Heart right ventricle (tissue), 16 donors: ENCODE measurements at regions not wholly inside any gene's neighbourhood (a gene's known extent, or its start where the extent isn't known, plus 50 kb on each side); places are given as distances from the start of the nearest gene placed in this dataset.

ENCODE experiments used
- ATAC-seq, 8 donors: fragments of 200-7000 bp; cut with Tn5 transposase; one replicate each; pipeline ENCODE4 v1.9.1; 2020; ENCODE audit warnings: mild to moderate bottlenecking in 8 of 8, moderate library complexity in 8 of 8, moderate number of reproducible peaks in 1 of 8
- DNase-seq, 2 donors: peaks; one replicate each; pipeline ENCODE4 v3.0.0-alpha.2; 2020
- H3K27ac ChIP-seq, 10 donors: fragments of 200-600 bp; sonication (generic) in 2 of 10; one replicate each; pipeline versions ENCODE4 v1.5.0 to v1.8.0; 2020 to 2022; ENCODE audit warnings: mild to moderate bottlenecking in 3 of 10
- H3K27me3 ChIP-seq, 7 donors: fragments of 200-600 bp; one replicate each; pipeline ENCODE4 v1.8.0; 2021 to 2022; ENCODE audit warnings: mild to moderate bottlenecking in 2 of 7
- H3K36me3 ChIP-seq, 9 donors: fragments of 200-600 bp; sonication (generic) in 1 of 9; one replicate each; pipeline versions ENCODE4 v1.5.0 to v1.8.0; 2020 to 2022; ENCODE audit warnings: mild to moderate bottlenecking in 2 of 9
- H3K4me1 ChIP-seq, 9 donors: fragments of 200-600 bp; sonication (generic) in 1 of 9; one replicate each; pipeline versions ENCODE4 v1.5.0 to v1.8.0; 2020 to 2022; ENCODE audit warnings: mild to moderate bottlenecking in 4 of 9
- H3K4me3 ChIP-seq, 10 donors: fragments of 200-600 bp; sonication (generic) in 2 of 10; one replicate each; pipeline versions ENCODE4 v1.5.0 to v1.8.0; 2020 to 2022; ENCODE audit warnings: mild to moderate bottlenecking in 7 of 10, moderate library complexity in 2 of 10
- H3K9me3 ChIP-seq, 11 donors: fragments of 200-600 bp in 10 of 11; sonication (generic) in 2 of 11; one replicate each; pipeline versions ENCODE4 v1.5.0 to v1.8.0; 2013 to 2022; ENCODE audit warnings: mild to moderate bottlenecking in 2 of 11, control low read depth in 1 of 11, moderate library complexity in 1 of 11
- WGBS, 2 donors: extraction: QIAGEN DNeasy Blood & Tissue Kit; methylation state at CpG; one replicate each; pipeline ENCODE4 v1.1.7; 2013; ENCODE audit warnings: inconsistent platforms in 1 of 2; 5-methylcytosine and 5-hydroxymethylcytosine counted together
- intact Hi-C, 10 donors: fragments of 100-400 bp; cut with DNase I; formaldehyde crosslinking; loops; one replicate each; pipeline versions ENCODE4 v1.11.1 to v1.14.2; 2022
- TF ChIP-seq, protein P1 (sequence below), 9 donors: fragments of 200-600 bp; sonication (generic) in 2 of 9; IDR thresholded peaks; one replicate each; pipeline versions ENCODE4 v1.5.0 to v1.8.0; 2021 to 2022; ENCODE audit warnings: antibody characterized with exemption in 9 of 9, mild to moderate bottlenecking in 5 of 9, moderate library complexity in 1 of 9
- donor health status: Arrhythmogenic right ventricular cardiomyopathy.
- donor health status: ischemic (EF 13 %, LVEDD 7.1; RV severe dilation, severe dysfunction).
- donor health status: healthy with polysubstance abuse.
- donor health status: DM: no; HTN: yes; CAD: no.
- donor health status: DM: no; HTN: no; CAD: no.
- donor health status: ischemic (EF 25% LVEDD 6.9; RV normal size, moderate dysfunction).
- donor health status: ischemic (EF 25% LVEDD 5.7; RV mildly dilated, moderate dysfunction).
- donor health status: healthy.
- donor health status: DM: yes; HTN: yes; CAD: no.
- donor health status: Ischemic cardiomyopathy.
- donor health status: ischemic (EF 35%, LVEDD 5.7; RV mildly dilated, moderate dysfunction).
- donor health status: nonischemic (EF 11% LVEDD 7.7; RV severe dilation, severe dysfunction).
- donor health status: DM: yes; HTN: yes; CAD: no.
- donor health status: PGD.
- donor health status: ischemic (EF 29% LVEDD 5.4; RV normal size, mild dysfunction).
- donor health status: nonischemic (EF 23%, LVEDD 6.1; RV moderate dilation, normal function).

DNA sequence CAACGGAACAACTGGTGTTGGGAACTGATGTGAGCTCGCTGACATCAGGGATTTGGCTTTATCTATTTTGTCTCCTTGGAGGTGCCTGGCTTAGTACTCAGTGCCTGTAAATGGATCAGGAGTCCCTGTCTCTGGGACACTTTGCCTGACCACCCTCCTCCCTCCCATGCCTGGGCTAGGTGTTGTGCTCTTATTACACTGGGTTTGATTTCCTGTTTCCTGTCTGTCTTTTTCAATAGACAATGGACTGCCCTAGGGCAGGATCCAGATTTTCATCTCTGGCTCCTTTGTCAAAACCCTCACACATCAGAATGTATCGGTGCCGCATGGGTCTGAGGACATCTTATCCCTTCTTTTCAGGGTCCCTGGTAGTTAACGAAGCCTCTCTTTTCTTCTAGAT lies 223.6 kb upstream of the ASIC2 start:
- 75 to 81% methylated on average over 5 of the region's 5 CpGs for WGBS, 2 donors
- Histone ChIP-seq H3K4me1 (no peaks in the 10 kb centered on the region), H3K9me3 (peaks cover 0 to 5% (median 0%) of the 10 kb centered on the region in 11 donors), H3K4me3 (no peak overlapping the region), H3K36me3 (no peaks in the 10 kb centered on the region), H3K27me3 (peaks cover 0 to 4% (median 0%) of the 10 kb centered on the region in 7 donors), H3K27ac (no peak overlapping the region)
- peak in 1 of 8 donors; percentile 19 for ATAC-seq
- intact Hi-C loops: no loop called here
- TF ChIP-seq, protein P1, sequence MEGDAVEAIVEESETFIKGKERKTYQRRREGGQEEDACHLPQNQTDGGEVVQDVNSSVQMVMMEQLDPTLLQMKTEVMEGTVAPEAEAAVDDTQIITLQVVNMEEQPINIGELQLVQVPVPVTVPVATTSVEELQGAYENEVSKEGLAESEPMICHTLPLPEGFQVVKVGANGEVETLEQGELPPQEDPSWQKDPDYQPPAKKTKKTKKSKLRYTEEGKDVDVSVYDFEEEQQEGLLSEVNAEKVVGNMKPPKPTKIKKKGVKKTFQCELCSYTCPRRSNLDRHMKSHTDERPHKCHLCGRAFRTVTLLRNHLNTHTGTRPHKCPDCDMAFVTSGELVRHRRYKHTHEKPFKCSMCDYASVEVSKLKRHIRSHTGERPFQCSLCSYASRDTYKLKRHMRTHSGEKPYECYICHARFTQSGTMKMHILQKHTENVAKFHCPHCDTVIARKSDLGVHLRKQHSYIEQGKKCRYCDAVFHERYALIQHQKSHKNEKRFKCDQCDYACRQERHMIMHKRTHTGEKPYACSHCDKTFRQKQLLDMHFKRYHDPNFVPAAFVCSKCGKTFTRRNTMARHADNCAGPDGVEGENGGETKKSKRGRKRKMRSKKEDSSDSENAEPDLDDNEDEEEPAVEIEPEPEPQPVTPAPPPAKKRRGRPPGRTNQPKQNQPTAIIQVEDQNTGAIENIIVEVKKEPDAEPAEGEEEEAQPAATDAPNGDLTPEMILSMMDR (IDR thresholded peaks at IDR 0.05): no peak
- DNase-seq: no peak

DNA sequence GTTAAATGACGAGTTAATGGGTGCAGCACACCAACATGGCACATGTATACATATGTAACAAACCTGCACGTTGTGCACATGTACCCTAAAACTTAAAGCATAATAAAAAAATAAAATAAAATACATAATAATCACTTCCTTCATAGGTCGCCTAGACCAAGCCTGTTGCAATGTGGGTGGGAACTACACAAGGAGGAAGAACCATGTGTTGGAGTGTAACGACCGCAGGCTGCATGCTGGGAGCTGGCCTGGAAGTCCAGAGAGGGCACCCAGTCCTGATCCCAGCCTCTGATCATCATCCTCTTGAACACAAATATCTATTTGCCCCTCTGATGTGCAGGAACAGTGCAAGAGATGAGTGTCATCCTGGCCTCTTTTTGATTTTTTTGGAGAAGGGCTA lies 224.7 kb upstream of the ASIC2 start:
- no peaks in the 10 kb centered on the region for H3K36me3 ChIP-seq
- H3K4me1 ChIP-seq: no peaks in the 10 kb centered on the region
- WGBS, 2 donors: 76 to 77% methylated on average over 4 of the region's 5 CpGs
- TF ChIP-seq, protein P1 (IDR thresholded peaks at IDR 0.05): no peak
- peaks cover 0 to 5% (median 0%) of the 10 kb centered on the region in 11 donors for H3K9me3 ChIP-seq
- no peak for ATAC-seq
- no peak for DNase-seq
- no peak overlapping the region for H3K27ac ChIP-seq
- H3K27me3 ChIP-seq: no peaks in the 10 kb centered on the region
- intact Hi-C loops: no loop called here
- H3K4me3 ChIP-seq: no peak overlapping the region

DNA sequence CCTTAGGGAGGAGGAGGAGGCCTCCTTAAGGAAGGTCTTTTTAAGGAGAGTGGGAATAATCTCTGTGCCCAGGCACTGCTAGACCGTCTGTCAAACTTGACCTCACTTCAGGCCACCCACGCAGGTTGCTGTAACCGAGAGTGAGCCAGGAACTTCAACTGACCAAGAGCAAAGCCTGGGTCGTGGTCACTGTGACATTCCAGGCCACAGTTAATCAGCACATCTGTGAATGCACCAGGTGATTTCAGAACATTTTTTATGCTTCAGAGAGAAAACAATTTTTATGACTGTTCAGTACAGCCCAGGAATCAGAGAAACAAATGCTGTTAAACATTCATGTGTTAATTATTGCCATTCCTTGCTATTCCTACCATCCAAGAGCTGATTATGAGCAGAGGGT lies 226.6 kb upstream of the ASIC2 start:
- Histone ChIP-seq H3K4me1 (no peaks in the 10 kb centered on the region), H3K36me3 (no peaks in the 10 kb centered on the region), H3K27ac (no peak overlapping the region), H3K9me3 (no peaks in the 10 kb centered on the region), H3K27me3 (peaks cover 0 to 5% (median 0%) of the 10 kb centered on the region in 7 donors), H3K4me3 (no peak overlapping the region)
- 61% methylated on average over 4 of the region's 4 CpGs for whole genome bisulfite sequencing, 2 donors
- ATAC-seq (no peak), DNase-seq (no peak)
- intact Hi-C loops: loop anchor here (2.0 to 10.0 kb wide), 6 partner anchors 125 to 465 kb away; no protein-coding TSS in a partner anchor
- TF ChIP-seq, protein P1 (IDR thresholded peaks at IDR 0.05): no peak

DNA sequence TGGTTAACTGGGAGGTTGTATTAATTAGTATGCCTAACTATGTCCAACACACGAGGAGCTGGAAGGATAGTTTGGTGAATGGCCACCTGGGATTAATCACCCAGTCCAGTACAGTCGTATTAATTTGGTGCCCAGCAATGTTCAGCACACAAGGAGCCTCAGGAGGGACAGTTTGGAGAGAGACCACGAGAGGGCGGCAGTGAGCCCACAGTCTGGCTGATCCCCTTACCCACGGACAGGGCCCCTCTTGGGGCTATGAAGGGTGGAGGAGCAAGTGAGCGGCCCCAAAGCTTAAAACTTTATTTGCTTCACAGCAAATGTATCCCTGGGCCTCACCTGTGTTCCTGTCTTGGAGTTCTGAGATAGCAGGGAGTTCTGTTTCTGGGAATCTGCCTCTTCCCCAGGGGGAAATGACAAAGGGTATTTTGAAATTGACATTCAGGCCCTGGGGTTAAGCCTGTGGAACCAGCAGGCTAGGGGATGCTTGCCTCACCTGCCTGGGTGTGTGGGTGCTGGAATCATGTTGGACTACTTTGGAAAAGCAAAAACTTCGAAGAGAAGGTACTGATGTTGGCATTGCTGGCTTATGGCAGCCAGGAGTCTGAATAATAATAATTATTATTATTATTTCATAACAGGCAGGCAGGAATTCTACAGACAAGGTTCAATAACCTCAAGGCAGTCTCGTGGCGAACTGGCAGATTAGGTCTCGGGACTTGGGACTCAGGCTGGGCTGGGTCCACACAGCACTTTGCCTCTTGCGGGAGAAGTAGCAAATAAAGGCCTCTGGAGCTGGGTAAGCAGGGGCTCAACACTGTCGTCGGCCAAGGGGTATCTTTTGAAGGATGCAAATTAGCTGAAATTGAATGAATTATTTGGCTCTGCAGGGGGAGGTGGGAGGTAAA lies 227.6 kb upstream of the ASIC2 start:
- Histone ChIP-seq H3K9me3 (no peaks in the 10 kb centered on the region), H3K27ac (no peak overlapping the region), H3K4me3 (no peak overlapping the region), H3K36me3 (no peaks in the 10 kb centered on the region), H3K4me1 (no peaks in the 10 kb centered on the region), H3K27me3 (peaks cover 0 to 5% (median 0%) of the 10 kb centered on the region in 7 donors)
- intact Hi-C loops: loop anchor here (2.0 to 10.0 kb wide), 6 partner anchors 124 to 466 kb away; no protein-coding TSS in a partner anchor
- ATAC-seq: peak in 5 of 8 donors; percentile 36 to 66 (median 58)
- TF ChIP-seq, protein P1 (IDR thresholded peaks at IDR 0.05): peak; percentile 43 to 82 (median 75)
- 50% methylated on average over 13 of the region's 13 CpGs for WGBS, 2 donors
- peak; percentile 35 to 57 for DNase-seq
